OCI-LY7 (cell line): ENCODE measurements at regions not wholly inside any gene's neighbourhood (a gene's known extent, or its start where the extent isn't known, plus 50 kb on each side); places are given as distances from the start of the nearest gene placed in this dataset.

Experiments
- EZH2phosphoT487 ChIP-seq: fragments of 200-600 bp; sonication (generic); IDR thresholded peaks from 2 replicates; pipeline ENCODE4 v1.6.1; 2018; ENCODE audit warnings: low read depth, borderline replicate concordance, mild to moderate bottlenecking, mixed run types, antibody characterized with exemption, low read length, moderate library complexity, mixed read lengths
- TF ChIP-seq, protein P1 (sequence below): fragments of 200-600 bp; sonication (generic); conservative IDR thresholded peaks from 2 replicates; pipeline ENCODE4 v1.5.1; 2014; ENCODE audit warnings: mild to moderate bottlenecking, antibody characterized with exemption, low read length, moderate library complexity, mixed read lengths

DNA sequence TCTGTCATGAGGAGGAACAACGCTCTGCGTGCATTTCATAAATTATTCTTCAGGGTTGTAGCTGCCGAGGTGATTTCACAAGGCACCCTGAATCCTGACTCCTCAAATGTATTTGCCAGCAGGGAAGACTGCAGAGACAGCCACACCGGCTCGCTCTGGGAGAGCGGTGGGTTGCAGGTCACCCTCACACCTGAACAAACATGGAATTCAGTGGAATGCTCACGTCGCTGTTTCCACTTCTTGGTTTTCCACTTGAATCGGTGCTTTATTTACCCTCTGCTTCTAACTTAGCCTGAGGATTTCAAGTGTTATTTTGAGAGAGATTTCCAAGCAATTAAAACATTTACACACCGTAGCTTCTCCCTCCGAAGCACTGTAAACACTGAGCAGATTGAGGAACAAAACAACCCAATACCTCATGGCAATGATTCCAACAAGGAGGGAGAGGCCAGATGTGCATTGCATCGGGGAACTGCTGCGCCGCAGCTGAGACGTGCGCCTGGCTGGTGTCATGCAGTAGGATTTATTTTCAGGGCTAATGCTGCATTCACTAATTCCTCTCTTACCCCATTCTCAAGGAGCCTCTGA, 59.5 kb upstream of the GGTLC1 start:
- TF ChIP-seq, protein P1, sequence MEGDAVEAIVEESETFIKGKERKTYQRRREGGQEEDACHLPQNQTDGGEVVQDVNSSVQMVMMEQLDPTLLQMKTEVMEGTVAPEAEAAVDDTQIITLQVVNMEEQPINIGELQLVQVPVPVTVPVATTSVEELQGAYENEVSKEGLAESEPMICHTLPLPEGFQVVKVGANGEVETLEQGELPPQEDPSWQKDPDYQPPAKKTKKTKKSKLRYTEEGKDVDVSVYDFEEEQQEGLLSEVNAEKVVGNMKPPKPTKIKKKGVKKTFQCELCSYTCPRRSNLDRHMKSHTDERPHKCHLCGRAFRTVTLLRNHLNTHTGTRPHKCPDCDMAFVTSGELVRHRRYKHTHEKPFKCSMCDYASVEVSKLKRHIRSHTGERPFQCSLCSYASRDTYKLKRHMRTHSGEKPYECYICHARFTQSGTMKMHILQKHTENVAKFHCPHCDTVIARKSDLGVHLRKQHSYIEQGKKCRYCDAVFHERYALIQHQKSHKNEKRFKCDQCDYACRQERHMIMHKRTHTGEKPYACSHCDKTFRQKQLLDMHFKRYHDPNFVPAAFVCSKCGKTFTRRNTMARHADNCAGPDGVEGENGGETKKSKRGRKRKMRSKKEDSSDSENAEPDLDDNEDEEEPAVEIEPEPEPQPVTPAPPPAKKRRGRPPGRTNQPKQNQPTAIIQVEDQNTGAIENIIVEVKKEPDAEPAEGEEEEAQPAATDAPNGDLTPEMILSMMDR, result no peak
- no peak for TF ChIP-seq EZH2phosphoT487
